ENCODE measurements at regions not wholly inside any gene's neighbourhood (a gene's known extent, or its start where the extent isn't known, plus 50 kb on each side); places are given as distances from the start of the nearest gene placed in this dataset.

DNA sequence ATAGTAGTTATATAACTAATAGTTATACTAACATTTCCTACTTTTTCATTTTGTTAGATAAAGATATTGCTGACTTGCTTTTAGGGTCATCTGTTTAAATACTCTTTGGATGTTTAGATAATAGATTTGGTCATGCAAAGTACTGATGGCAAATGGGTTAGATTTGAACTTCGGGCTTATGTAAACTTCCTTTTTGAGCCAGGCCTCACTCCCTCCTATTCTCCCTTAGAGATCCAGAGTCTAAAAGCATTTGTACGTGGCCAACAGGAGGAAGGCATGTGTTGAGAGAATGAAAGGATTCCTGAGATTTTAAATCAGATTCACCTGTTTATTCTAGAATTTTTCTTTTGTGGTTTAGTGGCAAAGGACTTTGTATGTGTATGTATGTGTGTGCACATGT lies 106.4 kb upstream of the GBE1 start:
- TF ChIP-seq, protein P1, sequence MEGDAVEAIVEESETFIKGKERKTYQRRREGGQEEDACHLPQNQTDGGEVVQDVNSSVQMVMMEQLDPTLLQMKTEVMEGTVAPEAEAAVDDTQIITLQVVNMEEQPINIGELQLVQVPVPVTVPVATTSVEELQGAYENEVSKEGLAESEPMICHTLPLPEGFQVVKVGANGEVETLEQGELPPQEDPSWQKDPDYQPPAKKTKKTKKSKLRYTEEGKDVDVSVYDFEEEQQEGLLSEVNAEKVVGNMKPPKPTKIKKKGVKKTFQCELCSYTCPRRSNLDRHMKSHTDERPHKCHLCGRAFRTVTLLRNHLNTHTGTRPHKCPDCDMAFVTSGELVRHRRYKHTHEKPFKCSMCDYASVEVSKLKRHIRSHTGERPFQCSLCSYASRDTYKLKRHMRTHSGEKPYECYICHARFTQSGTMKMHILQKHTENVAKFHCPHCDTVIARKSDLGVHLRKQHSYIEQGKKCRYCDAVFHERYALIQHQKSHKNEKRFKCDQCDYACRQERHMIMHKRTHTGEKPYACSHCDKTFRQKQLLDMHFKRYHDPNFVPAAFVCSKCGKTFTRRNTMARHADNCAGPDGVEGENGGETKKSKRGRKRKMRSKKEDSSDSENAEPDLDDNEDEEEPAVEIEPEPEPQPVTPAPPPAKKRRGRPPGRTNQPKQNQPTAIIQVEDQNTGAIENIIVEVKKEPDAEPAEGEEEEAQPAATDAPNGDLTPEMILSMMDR (IDR thresholded peaks at IDR 0.05) = no peak
- TF ChIP-seq POLR2A (IDR thresholded peaks at IDR 0.05) = no peak

Data from Peyer's patch (tissue), 4 donors.